Activated CD4-positive, alpha-beta T cell treated with anti-CD3 and anti-CD28 coated beads, Interleukin-2, amount 10 ng/mL, durations not matched to agents 24 days and 14 days (primary cell): ENCODE measurements at regions not wholly inside any gene's neighbourhood (a gene's known extent, or its start where the extent isn't known, plus 50 kb on each side); places are given as distances from the start of the nearest gene placed in this dataset.
"Not testable (repeated sequence)": the region's sequence is repeated elsewhere in the genome, so short reads cannot be mapped to it uniquely, and the experiment has no call there.

Source experiments
- DNase-seq: peaks from one replicate; pipeline ENCODE4 v3.0.0; 2022
- H3K27ac Mint-ChIP-seq: one replicate; pipeline ENCODE4 v1.8.0; 2022; ENCODE audit warnings: mild to moderate bottlenecking, mixed read lengths
- H3K27me3 Mint-ChIP-seq: one replicate; pipeline ENCODE4 v1.8.0; 2022; ENCODE audit warnings: mixed read lengths
- H3K36me3 Mint-ChIP-seq: one replicate; pipeline ENCODE4 v1.8.0; 2022; ENCODE audit warnings: low read depth, mild to moderate bottlenecking, mixed read lengths
- H3K4me1 Mint-ChIP-seq: one replicate; pipeline ENCODE4 v1.8.0; 2021; ENCODE audit warnings: mixed read lengths
- H3K4me3 Mint-ChIP-seq: one replicate; pipeline ENCODE4 v1.8.0; 2022; ENCODE audit warnings: mild to moderate bottlenecking, moderate library complexity, mixed read lengths
- H3K9me3 Mint-ChIP-seq: one replicate; pipeline ENCODE4 v1.8.0; 2021; ENCODE audit warnings: mixed read lengths
- intact Hi-C: fragments of 100-400 bp; cut with micrococcal nuclease; formaldehyde crosslinking; loops from one replicate; pipeline ENCODE4 v1.15.1; 2023

DNA sequence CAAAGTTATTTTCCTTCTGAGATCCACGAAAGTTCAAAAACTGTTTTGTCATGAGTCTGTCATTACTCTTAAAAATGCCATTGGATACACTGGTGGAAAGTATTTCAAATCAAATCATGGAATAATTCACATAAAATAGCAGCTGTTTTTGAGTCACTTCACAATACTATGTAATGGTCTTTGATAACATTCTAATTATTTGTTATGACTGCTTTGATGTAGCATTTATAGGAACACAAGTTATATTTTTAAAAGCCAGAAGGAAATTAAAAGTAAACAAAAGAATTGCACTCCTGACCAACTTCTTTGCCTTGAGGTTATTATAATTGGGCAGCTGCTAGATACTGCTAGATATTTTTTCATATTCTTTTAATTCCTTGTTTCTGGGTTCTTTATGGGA, 473.2 kb downstream of the CCER1 start:
- Mint-ChIP-seq H3K4me1 (no peaks in the 10 kb centered on the region), H3K27me3 (no peaks in the 10 kb centered on the region), H3K9me3 (no peaks in the 10 kb centered on the region), H3K4me3 (no peak overlapping the region), H3K36me3 (no peaks in the 10 kb centered on the region), H3K27ac (no peak overlapping the region)
- DNase-seq, result no peak
- intact Hi-C loops, result no loop called here

DNA sequence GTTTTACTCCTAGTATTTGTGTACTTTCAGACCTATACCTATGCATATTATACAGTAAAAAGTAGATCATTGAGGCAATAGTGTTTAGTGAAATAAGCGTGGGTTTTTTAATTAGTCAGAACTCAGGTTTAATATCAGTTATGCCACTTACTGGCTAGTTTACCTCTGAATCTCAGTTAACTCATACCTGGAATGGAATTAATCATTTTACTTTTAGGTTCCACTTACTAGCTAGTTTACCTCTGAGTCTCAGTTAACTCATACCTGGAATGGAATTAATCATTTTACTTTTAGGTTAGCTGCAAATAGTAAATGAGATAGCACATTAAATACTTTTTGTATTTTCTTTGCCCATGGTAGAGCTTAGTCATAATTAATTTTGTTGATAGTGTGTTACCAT, 475.7 kb downstream of the CCER1 start:
- Mint-ChIP-seq H3K27me3 (no peaks in the 10 kb centered on the region), H3K4me1 (no peaks in the 10 kb centered on the region), H3K36me3 (no peaks in the 10 kb centered on the region), H3K9me3 (no peaks in the 10 kb centered on the region), H3K27ac (no peak overlapping the region), H3K4me3 (no peak overlapping the region)
- intact Hi-C loops, result no loop called here
- no peak for DNase-seq

DNA sequence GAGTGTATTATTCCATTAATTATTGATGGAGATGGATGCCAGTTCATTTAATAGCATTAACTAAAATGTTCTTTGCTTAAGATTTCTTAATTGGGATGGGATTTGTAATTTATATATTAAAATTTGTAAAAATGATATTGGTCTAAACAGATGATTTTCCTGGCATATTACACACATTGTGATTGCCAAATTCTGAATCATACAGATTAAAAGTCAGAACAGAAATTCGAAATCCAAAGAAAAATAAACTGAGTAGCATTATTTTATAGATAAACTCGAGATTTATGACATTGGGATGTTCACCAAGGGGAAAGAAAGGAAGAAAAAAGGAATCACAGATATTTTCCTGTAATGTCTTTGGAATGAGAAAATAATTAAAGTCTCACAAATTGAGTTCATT, 481.1 kb downstream of the CCER1 start:
- no peaks in the 10 kb centered on the region for H3K36me3 Mint-ChIP-seq
- H3K4me1 Mint-ChIP-seq, result no peaks in the 10 kb centered on the region
- intact Hi-C loops, result no loop called here
- no peak for DNase-seq
- no peaks in the 10 kb centered on the region for H3K9me3 Mint-ChIP-seq
- no peak overlapping the region for H3K4me3 Mint-ChIP-seq
- H3K27me3 Mint-ChIP-seq, result no peaks in the 10 kb centered on the region
- H3K27ac Mint-ChIP-seq, result no peak overlapping the region

DNA sequence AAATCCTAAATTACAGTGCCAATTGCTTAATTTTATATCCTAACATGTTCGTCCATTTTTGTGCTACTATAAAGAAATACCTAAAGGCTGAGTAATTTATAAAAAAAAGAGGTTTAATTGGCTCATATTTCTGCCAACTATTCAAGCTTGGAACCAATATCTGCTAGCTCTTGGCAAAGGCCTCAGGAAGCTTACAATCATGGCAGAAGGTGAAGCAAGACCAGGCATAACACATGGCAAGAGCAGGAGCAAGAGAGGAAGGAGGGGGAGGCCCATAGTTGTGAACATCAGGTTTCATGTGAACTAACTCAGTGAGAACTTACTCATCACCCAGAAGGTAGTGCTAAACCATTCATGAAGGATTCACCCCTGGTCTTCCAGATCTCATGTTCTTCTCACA, 494.3 kb downstream of the CCER1 start:
- Mint-ChIP-seq H3K27ac (no peak overlapping the region), H3K9me3 (peaks cover 3% of the 10 kb centered on the region), H3K27me3 (no peaks in the 10 kb centered on the region), H3K4me3 (no peak overlapping the region), H3K36me3 (no peaks in the 10 kb centered on the region), H3K4me1 (no peaks in the 10 kb centered on the region)
- intact Hi-C loops, result no loop called here
- DNase-seq, result no peak

DNA sequence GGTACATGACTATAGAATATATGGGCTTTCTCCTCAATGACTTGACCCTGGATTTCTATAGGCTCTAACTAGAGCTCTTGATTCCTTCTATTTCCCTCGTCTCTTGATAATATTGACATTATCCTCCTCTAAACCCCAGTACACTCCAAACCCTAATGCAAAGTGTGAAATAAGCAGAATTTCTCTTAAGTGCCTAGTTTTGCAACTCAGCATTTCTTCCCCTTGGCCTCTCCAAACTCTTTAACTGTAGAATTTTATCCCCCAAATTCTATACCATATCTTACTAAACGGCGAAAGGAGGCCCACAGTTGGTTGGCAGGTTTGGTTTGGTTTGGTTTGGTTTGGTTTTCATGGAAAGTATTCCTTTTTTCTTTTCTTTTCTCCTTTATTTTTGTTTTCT, 498.7 kb downstream of the CCER1 start:
- peaks cover 3% of the 10 kb centered on the region for H3K9me3 Mint-ChIP-seq
- no peak for DNase-seq
- H3K4me1 Mint-ChIP-seq, result no peaks in the 10 kb centered on the region
- no peaks in the 10 kb centered on the region for H3K36me3 Mint-ChIP-seq
- H3K4me3 Mint-ChIP-seq, result no peak overlapping the region
- intact Hi-C loops, result no loop called here
- H3K27ac Mint-ChIP-seq, result no peak overlapping the region
- H3K27me3 Mint-ChIP-seq, result no peaks in the 10 kb centered on the region

DNA sequence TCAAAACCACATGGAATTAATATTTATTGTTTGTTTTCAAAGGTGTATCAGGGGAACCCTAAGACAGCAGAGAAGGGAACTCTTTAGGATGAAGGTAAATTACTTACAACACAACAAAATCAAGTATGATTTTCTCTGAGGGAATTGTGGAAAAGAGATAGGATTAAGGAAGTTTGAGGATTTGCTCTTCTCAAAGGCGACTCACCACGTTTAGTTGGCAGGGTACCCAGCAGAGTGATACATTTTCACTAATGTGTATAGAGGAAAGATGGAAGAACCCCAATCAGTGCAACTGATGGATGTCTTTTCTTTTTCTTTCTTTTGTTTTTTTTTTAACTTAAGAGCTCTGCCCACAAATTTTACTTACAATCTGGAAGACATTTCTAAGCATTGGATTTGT, 499.2 kb downstream of the CCER1 start:
- no peaks in the 10 kb centered on the region for H3K27me3 Mint-ChIP-seq
- intact Hi-C loops, result no loop called here
- H3K4me1 Mint-ChIP-seq, result no peaks in the 10 kb centered on the region
- DNase-seq, result no peak
- no peaks in the 10 kb centered on the region for H3K36me3 Mint-ChIP-seq
- H3K27ac Mint-ChIP-seq, result no peak overlapping the region
- no peak overlapping the region for H3K4me3 Mint-ChIP-seq
- peaks cover 3% of the 10 kb centered on the region for H3K9me3 Mint-ChIP-seq

- no peak for DNase-seq
- intact Hi-C loops, result no loop called here
- H3K27me3 Mint-ChIP-seq, result no peaks in the 10 kb centered on the region
- no peaks in the 10 kb centered on the region for H3K36me3 Mint-ChIP-seq
- no peaks in the 10 kb centered on the region for H3K9me3 Mint-ChIP-seq
- no peaks in the 10 kb centered on the region for H3K4me1 Mint-ChIP-seq
- H3K4me3 Mint-ChIP-seq, result no peak overlapping the region
- no peak overlapping the region for H3K27ac Mint-ChIP-seq
Observed at GRCh38 chr12:90449611-90450010, 505.4 kb downstream of the CCER1 start.

DNA sequence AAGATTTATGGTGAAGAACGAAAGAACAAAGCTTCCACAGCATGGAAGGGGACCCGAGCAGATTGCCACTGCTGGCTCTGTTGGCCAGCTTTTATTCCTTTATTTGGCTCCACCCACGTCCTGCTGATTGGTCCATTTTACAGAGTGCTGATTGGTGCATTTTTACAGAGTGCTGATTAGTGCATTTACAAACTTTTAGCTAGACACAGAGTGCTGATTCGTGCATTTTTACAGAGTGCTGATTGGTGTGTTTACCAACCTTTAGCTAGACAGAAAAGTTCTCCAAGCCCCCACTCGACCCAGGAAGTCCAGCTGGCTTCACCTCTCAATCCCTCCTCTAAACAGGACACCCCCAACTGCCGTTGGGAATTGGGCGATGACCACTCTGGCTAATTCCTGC, 511.5 kb downstream of the CCER1 start:
- H3K36me3 Mint-ChIP-seq, H3K4me1 Mint-ChIP-seq, H3K4me3 Mint-ChIP-seq, DNase-seq, intact Hi-C loops, H3K9me3 Mint-ChIP-seq, H3K27me3 Mint-ChIP-seq, H3K27ac Mint-ChIP-seq: not testable (repeated sequence)

DNA sequence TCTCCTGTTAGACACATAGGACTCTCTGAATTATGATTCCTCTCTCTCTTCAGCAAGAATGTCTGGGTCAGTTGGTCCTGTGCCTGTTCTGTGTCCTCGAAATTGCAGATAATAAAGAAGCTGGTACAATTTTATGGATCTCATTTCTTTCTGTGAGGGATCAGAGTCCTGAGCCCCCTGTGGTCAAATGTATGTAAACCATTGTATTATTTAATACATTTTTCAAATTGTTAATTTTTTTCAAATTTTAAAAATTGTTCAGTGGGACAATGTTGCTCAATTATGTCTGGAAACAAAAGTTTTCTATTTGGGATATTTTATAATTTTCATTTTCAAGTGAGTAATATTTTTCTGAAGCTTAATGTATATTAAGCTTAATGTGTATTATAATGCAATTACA, 513.5 kb downstream of the CCER1 start:
- Mint-ChIP-seq H3K27ac (no peak overlapping the region), H3K27me3 (no peaks in the 10 kb centered on the region), H3K4me3 (no peak overlapping the region), H3K9me3 (peaks cover 3% of the 10 kb centered on the region), H3K4me1 (no peaks in the 10 kb centered on the region), H3K36me3 (no peaks in the 10 kb centered on the region)
- DNase-seq, result no peak
- intact Hi-C loops, result no loop called here

GRCh38 chr12:90428881-90429280, 526.1 kb downstream of the CCER1 start:
- Mint-ChIP-seq H3K27ac (no peak overlapping the region), H3K4me1 (no peaks in the 10 kb centered on the region), H3K36me3 (no peaks in the 10 kb centered on the region), H3K27me3 (no peaks in the 10 kb centered on the region), H3K9me3 (no peaks in the 10 kb centered on the region), H3K4me3 (no peak overlapping the region)
- no peak for DNase-seq
- intact Hi-C loops, result no loop called here

GRCh38 chr12:90428465-90428864, 526.5 kb downstream of the CCER1 start:
- intact Hi-C loops, result no loop called here
- Mint-ChIP-seq H3K4me3 (no peak overlapping the region), H3K4me1 (no peaks in the 10 kb centered on the region), H3K27ac (no peak overlapping the region), H3K9me3 (no peaks in the 10 kb centered on the region), H3K27me3 (no peaks in the 10 kb centered on the region), H3K36me3 (no peaks in the 10 kb centered on the region)
- no peak for DNase-seq

DNA sequence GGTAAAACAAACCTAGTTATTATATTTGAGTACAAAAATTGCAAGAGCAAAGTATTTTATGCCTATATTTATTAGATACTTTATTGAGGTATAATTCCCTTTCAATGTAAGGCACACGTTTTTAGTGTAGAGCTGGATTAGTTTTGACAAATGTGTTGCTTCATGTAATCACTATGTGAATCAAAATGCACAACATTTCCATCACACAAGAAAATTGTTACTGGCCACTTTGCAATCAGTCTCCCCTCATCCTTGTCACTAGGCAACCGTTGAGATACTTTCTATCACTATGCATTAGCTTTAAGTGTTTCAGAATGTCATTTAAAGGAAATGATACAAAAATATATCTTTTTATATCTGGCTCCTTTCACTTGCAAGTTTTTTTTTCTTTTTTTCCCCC, 531.0 kb downstream of the CCER1 start:
- H3K4me3 Mint-ChIP-seq, result no peak overlapping the region
- no peaks in the 10 kb centered on the region for H3K9me3 Mint-ChIP-seq
- H3K36me3 Mint-ChIP-seq, result no peaks in the 10 kb centered on the region
- DNase-seq, result no peak
- no peaks in the 10 kb centered on the region for H3K27me3 Mint-ChIP-seq
- H3K27ac Mint-ChIP-seq, result no peak overlapping the region
- H3K4me1 Mint-ChIP-seq, result no peaks in the 10 kb centered on the region
- intact Hi-C loops, result no loop called here

DNA sequence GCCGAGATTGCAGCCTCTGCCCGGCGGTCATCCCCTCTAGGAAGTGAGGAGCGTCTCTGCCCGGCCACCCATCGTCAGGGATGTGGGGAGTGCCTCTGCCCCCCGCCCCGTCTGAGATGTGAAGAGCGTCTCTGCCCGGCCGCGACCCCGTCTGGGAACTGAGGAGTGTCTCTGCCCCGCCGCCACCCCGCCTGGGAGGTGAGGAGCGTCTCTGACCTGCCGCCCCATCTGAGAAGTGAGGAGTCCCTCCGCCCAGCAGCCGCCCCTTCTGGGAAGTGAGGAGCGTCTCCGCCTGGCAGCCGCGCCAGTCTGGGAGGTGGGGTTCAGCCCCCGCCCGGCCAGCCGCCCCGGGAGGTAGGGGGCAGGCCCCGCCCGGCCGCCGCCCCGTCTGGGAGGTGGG, 544.0 kb downstream of the CCER1 start:
- Mint-ChIP-seq H3K27ac (no peak overlapping the region), H3K4me1 (no peaks in the 10 kb centered on the region), H3K4me3 (no peak overlapping the region), H3K27me3 (no peaks in the 10 kb centered on the region), H3K36me3 (no peaks in the 10 kb centered on the region), H3K9me3 (no peaks in the 10 kb centered on the region)
- intact Hi-C loops, result no loop called here
- no peak for DNase-seq

DNA sequence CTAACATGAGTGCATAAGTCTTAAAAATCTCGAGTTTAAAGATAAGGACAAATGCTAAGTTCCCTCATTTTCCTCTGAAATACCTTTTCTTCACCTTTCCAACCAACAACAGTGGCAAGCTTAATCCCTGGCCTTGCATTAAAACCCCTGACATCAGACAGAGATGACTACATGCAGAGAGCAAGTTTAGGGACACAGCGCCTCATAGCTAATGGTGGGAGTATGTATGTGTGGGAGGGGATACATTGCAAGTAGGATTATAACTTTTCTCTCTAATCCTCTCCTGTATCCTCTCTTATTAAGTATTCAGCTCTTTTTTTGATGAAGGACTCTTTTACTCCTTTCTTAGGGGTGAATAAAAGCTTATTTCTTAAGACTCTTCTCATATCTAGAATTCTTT, 547.1 kb downstream of the CCER1 start:
- Mint-ChIP-seq H3K4me3 (no peak overlapping the region), H3K36me3 (no peaks in the 10 kb centered on the region), H3K27ac (no peak overlapping the region), H3K27me3 (no peaks in the 10 kb centered on the region), H3K4me1 (no peaks in the 10 kb centered on the region), H3K9me3 (no peaks in the 10 kb centered on the region)
- intact Hi-C loops, result no loop called here
- DNase-seq, result no peak

- Mint-ChIP-seq H3K4me3 (no peak overlapping the region), H3K27ac (no peak overlapping the region)
Observed at GRCh38 chr12:90404071-90404470, 550.9 kb downstream of the CCER1 start.

DNA sequence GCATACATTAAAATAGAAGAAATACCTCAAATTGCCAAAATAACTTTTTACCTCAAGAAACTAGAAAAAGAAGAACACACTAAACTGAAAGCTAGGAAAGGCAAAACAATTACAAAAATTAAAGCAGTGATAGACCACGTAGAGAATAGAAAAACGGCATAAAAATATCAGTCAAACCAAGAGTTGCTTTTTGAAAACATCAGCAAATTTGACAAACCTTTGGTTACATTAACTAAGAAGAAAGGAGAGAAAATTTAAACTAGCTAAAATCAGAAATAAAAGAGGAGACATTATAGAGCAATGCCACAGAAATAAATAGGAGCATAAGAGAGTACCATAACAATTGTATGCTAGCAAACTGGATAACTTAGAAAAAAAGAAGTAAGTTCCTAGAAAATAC, 553.8 kb downstream of the CCER1 start:
- Mint-ChIP-seq H3K4me3 (no peak overlapping the region), H3K4me1 (no peaks in the 10 kb centered on the region), H3K9me3 (no peaks in the 10 kb centered on the region), H3K36me3 (no peaks in the 10 kb centered on the region), H3K27me3 (no peaks in the 10 kb centered on the region), H3K27ac (no peak overlapping the region)
- intact Hi-C loops, result no loop called here
- DNase-seq, result no peak

More at GRCh38 chr12:90404071-90404470, 550.9 kb downstream of the CCER1 start:
- Mint-ChIP-seq H3K36me3 (no peaks in the 10 kb centered on the region), H3K4me1 (no peaks in the 10 kb centered on the region), H3K9me3 (no peaks in the 10 kb centered on the region), H3K27me3 (no peaks in the 10 kb centered on the region)
- intact Hi-C loops, result no loop called here
- no peak for DNase-seq
